GM12878 (cell line): ENCODE measurements at regions not wholly inside any gene's neighbourhood (a gene's known extent, or its start where the extent isn't known, plus 50 kb on each side); places are given as distances from the start of the nearest gene placed in this dataset.

ENCODE experiments used
- BCL11A ChIP-seq: IDR thresholded peaks from 2 replicates; pipeline ENCODE4 v1.6.1; 2011; ENCODE audit warnings: low read depth, low read length
- ELK1 ChIP-seq: IDR thresholded peaks from 2 replicates; pipeline ENCODE4 v1.6.1; 2012; ENCODE audit warnings: low read depth, low read length, improper control_type of control experiment
- EP300 ChIP-seq, 2 experiments: fragments of 150-350 bp in 1 of 2; IDR thresholded peaks; 2 replicates each; pipeline ENCODE4 v1.6.1; 2011 to 2012; ENCODE audit warnings: low read depth in 2 of 2, low read length in 2 of 2, borderline replicate concordance in 1 of 2, improper control_type of control experiment in 1 of 2, inconsistent platforms in 1 of 2; ENCODE audit not compliant: control insufficient read depth in 1 of 2
- EZH2 ChIP-seq: IDR thresholded peaks from 2 replicates; pipeline ENCODE4 v1.6.1; 2012; ENCODE audit warnings: low read depth, mild to moderate bottlenecking, control low read depth, inconsistent platforms, low read length, borderline replicate concordance; ENCODE audit not compliant: control insufficient read depth
- JUNB ChIP-seq: IDR thresholded peaks from 2 replicates; pipeline ENCODE4 v1.6.1; 2016; ENCODE audit warnings: antibody characterized with exemption, mild to moderate bottlenecking
- JUND ChIP-seq: IDR thresholded peaks from 2 replicates; pipeline ENCODE4 v1.6.1; 2012; ENCODE audit warnings: low read depth, mild to moderate bottlenecking, low read length, improper control_type of control experiment, moderate library complexity
- NFYB ChIP-seq: IDR thresholded peaks from 2 replicates; pipeline ENCODE4 v1.6.1; 2011; ENCODE audit warnings: low read depth, mild to moderate bottlenecking, low read length, improper control_type of control experiment, moderate library complexity; ENCODE audit not compliant: insufficient read depth
- POLR2A ChIP-seq: IDR thresholded peaks from 2 replicates; pipeline ENCODE4 v1.6.1; 2011; ENCODE audit warnings: low read depth, mild to moderate bottlenecking, low read length
- POLR2AphosphoS2 ChIP-seq: IDR thresholded peaks from 2 replicates; pipeline ENCODE4 v1.6.1; 2011; ENCODE audit warnings: low read depth, mild to moderate bottlenecking, low read length, improper control_type of control experiment, moderate library complexity
- RAD21 ChIP-seq: IDR thresholded peaks from 2 replicates; pipeline ENCODE4 v1.6.1; 2011; ENCODE audit warnings: mild to moderate bottlenecking, low read depth, low read length, moderate library complexity; ENCODE audit not compliant: insufficient read depth
- REST ChIP-seq: IDR thresholded peaks from 2 replicates; pipeline ENCODE4 v1.6.1; 2012; ENCODE audit warnings: mild to moderate bottlenecking, low read depth, low read length
- SIN3A ChIP-seq: IDR thresholded peaks from 2 replicates; pipeline ENCODE4 v1.6.1; 2012; ENCODE audit warnings: low read depth, low read length, improper control_type of control experiment
- YY1 ChIP-seq: IDR thresholded peaks from 2 replicates; pipeline ENCODE4 v1.6.1; 2011; ENCODE audit warnings: low read depth, mild to moderate bottlenecking, low read length
- TF ChIP-seq, protein P1 (sequence below), 3 experiments: IDR thresholded peaks in 2 of 3; conservative IDR thresholded peaks in 1 of 3; 2 replicates each; pipeline ENCODE4 v1.5.1; 2011; ENCODE audit warnings: low read depth in 3 of 3, low read length in 3 of 3, mild to moderate bottlenecking in 3 of 3, control low read depth in 2 of 3, moderate library complexity in 2 of 3, inconsistent platforms in 1 of 3, mixed read lengths in 1 of 3; ENCODE audit not compliant: control insufficient read depth in 2 of 3, insufficient read depth in 1 of 3; ENCODE audit errors: extremely low read depth in 1 of 3

- no peak for TF ChIP-seq JUND
- no peak for TF ChIP-seq POLR2A
- no peak for TF ChIP-seq RAD21
- TF ChIP-seq, protein P1, sequence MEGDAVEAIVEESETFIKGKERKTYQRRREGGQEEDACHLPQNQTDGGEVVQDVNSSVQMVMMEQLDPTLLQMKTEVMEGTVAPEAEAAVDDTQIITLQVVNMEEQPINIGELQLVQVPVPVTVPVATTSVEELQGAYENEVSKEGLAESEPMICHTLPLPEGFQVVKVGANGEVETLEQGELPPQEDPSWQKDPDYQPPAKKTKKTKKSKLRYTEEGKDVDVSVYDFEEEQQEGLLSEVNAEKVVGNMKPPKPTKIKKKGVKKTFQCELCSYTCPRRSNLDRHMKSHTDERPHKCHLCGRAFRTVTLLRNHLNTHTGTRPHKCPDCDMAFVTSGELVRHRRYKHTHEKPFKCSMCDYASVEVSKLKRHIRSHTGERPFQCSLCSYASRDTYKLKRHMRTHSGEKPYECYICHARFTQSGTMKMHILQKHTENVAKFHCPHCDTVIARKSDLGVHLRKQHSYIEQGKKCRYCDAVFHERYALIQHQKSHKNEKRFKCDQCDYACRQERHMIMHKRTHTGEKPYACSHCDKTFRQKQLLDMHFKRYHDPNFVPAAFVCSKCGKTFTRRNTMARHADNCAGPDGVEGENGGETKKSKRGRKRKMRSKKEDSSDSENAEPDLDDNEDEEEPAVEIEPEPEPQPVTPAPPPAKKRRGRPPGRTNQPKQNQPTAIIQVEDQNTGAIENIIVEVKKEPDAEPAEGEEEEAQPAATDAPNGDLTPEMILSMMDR (IDR thresholded peaks at IDR 0.05 in 2 of 3, conservative IDR thresholded peaks at IDR 0.05 in 1 of 3; ENCODE audit: control insufficient read depth in 2 of 3, extremely low read depth in 1 of 3, insufficient read depth in 1 of 3, low read depth in 3 of 3, low read length in 3 of 3): no peak
- TF ChIP-seq SIN3A: no peak
- TF ChIP-seq EZH2: no peak
- TF ChIP-seq JUNB: no peak
- no peak for TF ChIP-seq NFYB
- no peak for TF ChIP-seq POLR2AphosphoS2
- TF ChIP-seq REST: no peak
- no peak for TF ChIP-seq ELK1
- no peak for TF ChIP-seq YY1
- TF ChIP-seq BCL11A: no peak
- TF ChIP-seq EP300 (IDR thresholded peaks at IDR 0.05; ENCODE audit: borderline replicate concordance in 1 of 2, control insufficient read depth in 1 of 2, low read depth in 2 of 2, low read length in 2 of 2): no peak
These were observed 200.9 kb upstream of the SOX9 start for GRCh38 chr17:71919896-71920295.
